ENCODE measurements at regions not wholly inside any gene's neighbourhood (a gene's known extent, or its start where the extent isn't known, plus 50 kb on each side); places are given as distances from the start of the nearest gene placed in this dataset.

- no peak for DNase-seq
These were observed 428.2 kb upstream of the RGMA start for GRCh38 chr15:93517176-93517575.

DNA sequence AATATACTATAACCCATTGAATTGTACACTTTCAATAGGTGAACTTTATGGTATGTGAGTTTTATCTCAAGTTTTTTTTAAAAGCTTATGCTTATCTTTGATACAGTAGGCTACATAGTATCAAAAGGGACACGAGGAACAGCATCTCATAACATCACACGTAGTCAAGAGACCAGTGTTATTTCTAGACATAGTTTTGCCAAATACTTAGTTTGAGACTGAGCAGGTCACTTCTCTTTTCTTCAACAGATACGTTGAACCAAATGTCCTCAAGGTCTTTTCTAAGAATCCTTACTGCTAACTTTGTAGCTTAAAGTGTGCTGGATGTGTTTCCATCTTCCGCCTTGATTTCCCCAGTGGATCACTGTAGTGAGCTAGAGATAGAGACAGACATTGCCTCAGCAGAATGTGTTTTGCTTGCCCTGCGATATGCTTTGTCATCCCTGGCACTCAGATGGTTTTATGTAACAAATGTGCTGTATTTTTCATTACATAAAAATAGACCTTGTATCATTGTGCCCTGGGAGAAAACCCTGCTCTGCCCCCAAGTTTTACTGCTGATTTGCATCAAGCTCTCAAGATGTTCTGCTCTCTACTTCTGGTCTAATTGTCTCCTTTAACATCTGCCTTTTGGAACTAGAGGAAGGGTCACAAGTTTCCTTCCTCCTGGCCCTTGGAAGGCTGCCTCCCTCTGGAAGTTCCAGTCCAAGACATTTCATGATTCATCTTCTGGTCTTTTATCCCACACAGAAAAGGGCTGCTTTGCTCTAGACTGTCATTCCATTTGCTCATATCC, 426.4 kb upstream of the RGMA start:
- DNase-seq, result no peak

DNA sequence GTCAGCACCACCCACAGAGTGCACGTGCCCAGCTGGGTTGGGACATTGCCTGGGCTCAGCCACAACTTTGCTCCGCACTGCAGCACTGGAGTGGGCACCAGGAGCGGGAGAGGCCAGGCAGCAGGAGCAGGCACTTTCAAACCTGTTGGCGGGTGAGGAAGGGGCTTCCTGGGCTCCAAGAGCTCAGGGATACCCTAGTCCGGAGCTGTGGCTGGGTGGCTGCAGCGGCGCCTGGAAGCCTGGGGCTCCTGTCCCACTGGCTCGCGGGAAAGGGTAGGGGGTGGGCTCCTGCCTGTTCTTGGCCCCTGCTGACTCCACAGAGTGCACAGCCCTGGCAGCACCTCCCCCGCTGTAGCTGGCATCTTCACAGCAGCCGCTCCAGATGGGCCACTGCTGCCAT, 417.6 kb upstream of the RGMA start:
- no peak for DNase-seq

- DNase-seq, result no peak
These were observed 416.5 kb upstream of the RGMA start for GRCh38 chr15:93505506-93505905.

DNA sequence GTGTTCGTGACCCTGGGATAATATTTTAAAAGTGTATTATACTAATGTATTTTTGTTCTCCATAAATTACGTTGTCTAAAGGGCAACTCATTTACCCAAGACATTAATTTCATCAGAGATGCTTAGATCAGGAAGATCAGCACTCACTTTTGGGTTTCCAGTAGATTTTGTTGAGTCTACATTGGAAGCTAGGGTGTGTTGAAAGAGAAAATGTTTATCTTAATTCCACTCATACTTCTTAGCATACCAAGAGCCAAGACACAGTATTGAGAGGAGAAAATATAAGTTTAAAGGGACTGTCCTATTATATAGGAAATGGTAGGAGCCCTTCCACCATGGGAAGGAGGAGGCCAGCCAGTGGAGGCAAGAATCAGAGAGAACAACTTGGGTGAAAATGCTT, 412.9 kb upstream of the RGMA start:
- no peak for DNase-seq

DNA sequence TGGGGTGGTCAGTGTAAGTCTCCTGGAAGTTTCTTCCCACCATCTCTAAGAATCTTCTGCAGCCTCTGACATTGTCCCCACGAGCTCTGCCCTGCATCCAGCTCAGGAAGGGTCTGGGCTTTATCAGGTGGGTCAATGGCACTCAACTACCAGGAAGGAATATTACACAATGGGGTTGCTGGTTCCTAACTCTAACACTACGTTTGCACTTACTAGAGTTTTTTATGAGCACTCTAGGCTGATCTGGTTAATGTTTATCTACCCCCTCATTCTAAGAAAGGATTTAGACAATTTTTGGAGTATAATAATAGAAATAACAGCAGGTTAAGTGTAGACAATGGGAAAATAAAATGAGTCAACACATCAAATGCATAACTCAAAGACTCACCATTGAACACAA, 411.1 kb upstream of the RGMA start:
- no peak for DNase-seq

DNA sequence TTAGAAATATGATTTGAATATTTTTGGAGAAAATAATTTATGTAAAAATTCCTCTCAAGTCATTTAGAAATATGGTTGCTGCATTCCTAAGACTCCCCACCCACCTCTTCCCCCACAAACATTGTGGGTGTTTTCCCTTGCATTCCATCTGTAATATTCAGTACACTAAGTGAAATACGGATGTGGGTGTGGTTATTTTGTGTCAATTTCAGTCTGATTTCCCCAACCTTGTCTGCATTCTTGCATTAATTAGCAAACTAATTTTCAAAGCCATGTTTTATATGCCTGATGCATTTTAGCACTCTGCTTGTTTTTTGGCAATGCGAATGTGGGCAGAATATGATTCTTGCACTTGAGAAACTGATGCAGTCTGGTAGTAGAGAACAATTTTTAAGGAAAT, 408.3 kb upstream of the RGMA start:
- no peak for DNase-seq

- DNase-seq, result no peak
These were observed 407.9 kb upstream of the RGMA start for GRCh38 chr15:93496888-93497287.

DNA sequence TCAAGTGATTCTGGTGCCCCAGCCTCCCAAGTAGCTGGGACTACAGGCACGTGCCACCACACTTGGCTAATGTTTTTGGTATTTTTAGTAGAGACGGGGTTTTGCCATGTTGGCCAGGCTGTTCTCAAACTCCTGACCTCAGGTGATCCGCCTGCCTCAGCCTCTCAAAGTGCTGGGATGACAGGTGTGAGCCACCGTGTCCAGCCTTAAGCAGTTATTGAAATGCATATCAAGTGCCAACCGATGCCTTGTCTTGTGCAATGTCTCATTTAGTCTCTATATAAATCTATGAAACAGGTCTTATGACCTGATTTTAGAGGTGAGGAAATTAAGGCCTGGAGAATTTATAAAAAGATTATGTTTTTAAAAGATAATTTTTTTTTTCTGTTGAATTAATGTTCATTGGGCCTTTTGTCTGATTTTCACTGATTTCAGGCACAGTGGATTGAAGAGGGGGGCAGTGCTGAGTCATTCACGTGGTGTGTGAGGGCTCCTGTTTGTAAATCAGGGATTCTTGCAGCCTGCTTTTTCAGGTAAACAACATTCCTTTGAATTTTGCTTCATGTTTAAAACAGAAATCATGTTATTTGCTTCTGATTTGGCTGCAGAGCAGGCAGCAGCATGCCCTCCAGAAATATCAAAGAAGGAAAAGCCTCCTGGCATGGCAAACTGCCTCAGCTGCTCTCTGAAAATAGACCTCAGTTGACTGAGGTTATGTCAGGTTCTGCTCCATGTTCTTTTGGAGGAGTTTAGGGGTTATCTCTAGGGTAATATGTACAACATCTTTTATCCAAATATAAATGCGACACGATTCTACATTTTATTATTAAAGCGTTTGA, 407.0 kb upstream of the RGMA start:
- peak; percentile 20 for DNase-seq

DNA sequence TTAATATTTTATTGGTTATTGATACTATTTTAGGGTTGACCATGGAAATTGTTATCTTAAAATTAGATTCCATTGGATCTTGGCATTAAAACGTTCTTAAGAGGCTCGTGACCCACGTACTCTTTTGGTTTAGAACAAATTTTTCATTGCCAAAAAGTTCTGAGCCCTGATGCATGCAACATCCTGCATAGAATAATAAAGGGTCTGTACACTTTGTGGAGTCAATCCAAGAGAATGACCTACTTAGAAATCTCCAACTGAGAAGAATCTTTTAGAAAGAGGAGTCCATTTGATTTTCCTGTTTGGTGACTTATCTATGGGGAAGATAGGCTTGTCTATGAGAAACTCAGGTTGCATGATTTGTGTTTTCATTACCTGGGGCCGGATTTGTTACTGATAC, 404.2 kb upstream of the RGMA start:
- no peak for DNase-seq

DNA sequence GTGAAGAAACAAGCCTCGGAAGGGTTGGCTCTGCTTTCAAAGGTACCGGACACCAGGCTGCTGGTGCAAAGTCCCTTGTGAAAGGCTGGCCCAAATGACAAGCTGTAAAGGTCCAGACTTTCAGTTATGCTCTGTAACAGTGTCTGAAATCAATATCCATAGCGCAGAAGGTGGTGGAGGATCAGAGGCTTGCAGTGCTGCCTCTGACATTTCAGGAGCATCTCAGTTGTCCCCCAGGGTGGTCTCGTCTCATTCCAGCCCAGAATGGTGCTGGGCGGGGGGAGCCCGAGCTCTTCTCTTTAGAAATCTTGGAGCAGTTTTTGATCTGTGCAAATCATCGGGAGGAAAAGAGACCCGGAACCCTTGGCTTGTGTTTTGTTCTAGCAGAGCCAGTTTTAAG, 402.3 kb upstream of the RGMA start:
- no peak for DNase-seq

DNA sequence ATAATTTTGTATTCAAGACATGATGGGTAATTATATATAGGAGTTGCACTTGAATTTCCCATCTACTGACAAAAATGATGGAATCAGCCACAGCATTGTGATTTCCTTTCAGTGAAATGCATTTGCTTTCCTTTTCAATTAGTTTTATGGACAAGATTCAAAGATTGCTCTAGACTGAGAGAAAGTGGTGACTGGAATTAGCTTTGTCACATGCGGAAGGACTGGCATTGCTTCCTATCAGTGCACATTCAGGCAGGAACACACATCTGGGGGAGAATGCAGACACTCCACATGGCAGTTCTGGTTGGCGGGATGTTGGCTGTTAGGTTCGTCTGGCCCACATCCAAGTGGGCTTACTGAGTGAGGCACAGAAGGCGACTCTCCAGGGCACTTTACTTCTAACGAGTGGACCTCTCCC, 399.3 kb upstream of the RGMA start:
- no peak for DNase-seq

- DNase-seq, result no peak
These were observed 397.6 kb upstream of the RGMA start for GRCh38 chr15:93486407-93487117.

- no peak for DNase-seq
These were observed 396.7 kb upstream of the RGMA start for GRCh38 chr15:93485438-93486327.

- DNase-seq, result no peak
These were observed 394.9 kb upstream of the RGMA start for GRCh38 chr15:93483923-93484322.

GRCh38 chr15:93482731-93483130, 393.7 kb upstream of the RGMA start:
- no peak for DNase-seq

DNA sequence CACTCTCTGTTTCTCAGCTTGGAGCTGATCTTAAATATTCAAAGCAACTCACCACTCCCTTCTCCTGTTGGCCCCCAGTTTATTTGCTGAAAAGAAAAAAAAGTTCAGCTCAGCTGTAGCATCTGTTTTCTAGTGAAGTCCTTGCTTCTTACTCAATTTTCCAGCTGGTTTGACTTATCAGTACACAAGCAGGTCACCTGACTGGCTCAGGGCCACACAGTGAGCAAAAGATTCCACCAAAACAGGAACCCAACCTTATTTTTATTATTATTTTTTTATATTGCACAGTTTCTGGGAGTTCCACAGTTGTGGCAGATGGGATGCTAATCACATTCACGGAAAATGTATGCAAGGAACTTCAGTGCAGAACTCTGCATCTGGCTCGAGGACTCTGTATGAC, 390.7 kb upstream of the RGMA start:
- no peak for DNase-seq

- DNase-seq, result no peak
These were observed 389.9 kb upstream of the RGMA start for GRCh38 chr15:93478947-93479346.

DNA sequence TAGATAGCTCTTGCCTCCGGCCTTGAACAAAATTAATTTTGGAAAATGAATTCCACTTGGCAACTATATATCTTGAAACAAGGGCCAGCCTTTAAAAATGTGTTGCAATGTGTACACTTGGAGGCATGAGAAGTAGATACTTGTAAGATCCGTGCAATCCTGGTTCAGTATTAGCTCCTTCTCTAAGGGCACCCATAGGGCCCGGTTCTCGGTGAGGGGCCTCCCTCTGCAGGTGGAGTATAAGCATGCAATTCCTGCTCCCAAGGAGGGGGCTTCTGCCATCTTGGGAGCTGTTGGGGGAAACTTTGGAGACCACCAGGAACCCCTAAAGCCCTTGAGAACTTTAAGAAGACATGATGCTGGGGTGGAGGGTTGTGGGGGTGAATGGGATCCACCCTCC, 388.7 kb upstream of the RGMA start:
- no peak for DNase-seq

GRCh38 chr15:93477188-93477587, 388.2 kb upstream of the RGMA start:
- no peak for DNase-seq

- no peak for DNase-seq
These were observed 387.6 kb upstream of the RGMA start for GRCh38 chr15:93476491-93477177.

GRCh38 chr15:93474728-93475127, 385.7 kb upstream of the RGMA start:
- no peak for DNase-seq

All from NCI-H1694 treated with DMSO at 0.1 percent for 48 hours (cell line).